IMR-90 (cell line): ENCODE measurements at regions not wholly inside any gene's neighbourhood (a gene's known extent, or its start where the extent isn't known, plus 50 kb on each side); places are given as distances from the start of the nearest gene placed in this dataset.

Experiments
- ATAC-seq: fragments of 200-7000 bp; cut with Tn5 transposase; 2 replicates; pipeline ENCODE4 v1.9.1; 2020; ENCODE audit warnings: low read depth, mild to moderate bottlenecking, moderate library complexity
- BruUV-seq: library from RNA; stranded (reverse); fragments of 400-500 nt; replicated peaks from 2 replicates; lab custom pipeline; 2021; lab: Mats Ljungman, UMichigan
- CTCF ChIA-PET: fragments of 300-600 bp; formaldehyde crosslinking; extraction: SDS; loops from one replicate; lab custom pipeline; 2021; ENCODE audit warnings: antibody characterized with exemption; lab: Yijun Ruan, JAX
- POLR2A ChIA-PET: fragments of 300-600 bp; sonication (Branson Sonifier 250); formaldehyde crosslinking; loops from one replicate; lab custom pipeline; 2022; ENCODE audit warnings: antibody characterized with exemption; ENCODE audit not compliant: unreplicated experiment; lab: Charles Lee
- DNase-seq: peaks from one replicate; pipeline ENCODE4 v3.0.0; 2013
- H2AFZ ChIP-seq: replicated peaks from 2 replicates; pipeline ENCODE3; 2013; ENCODE audit warnings: low read length, mild to moderate bottlenecking; ENCODE audit not compliant: poor library complexity
- H2AK5ac ChIP-seq: 2 replicates; pipeline ENCODE4 v1.6.1; 2013; ENCODE audit warnings: low read depth, low read length, inconsistent platforms
- H2AK9ac ChIP-seq: replicated peaks from 2 replicates; pipeline ENCODE3; 2013; ENCODE audit warnings: mild to moderate bottlenecking, low read depth, low read length, moderate library complexity; ENCODE audit not compliant: poor library complexity
- H2BK120ac ChIP-seq: 2 replicates; pipeline ENCODE4 v1.6.1; 2013; ENCODE audit warnings: low read depth, low read length, inconsistent platforms
- H2BK15ac ChIP-seq: 3 replicates; pipeline ENCODE4 v1.6.1; 2013; ENCODE audit warnings: low read depth, low read length, inconsistent platforms
- H2BK20ac ChIP-seq: 2 replicates; pipeline ENCODE4 v1.6.1; 2013; ENCODE audit warnings: low read depth, mild to moderate bottlenecking, inconsistent platforms, low read length, moderate library complexity
- H2BK5ac ChIP-seq: 2 replicates; pipeline ENCODE4 v1.6.1; 2013; ENCODE audit warnings: mild to moderate bottlenecking, low read depth, low read length, inconsistent platforms; ENCODE audit not compliant: poor library complexity, severe bottlenecking
- H3K14ac ChIP-seq: replicated peaks from 2 replicates; pipeline ENCODE4 v1.6.1; 2013; ENCODE audit warnings: low read depth, low read length, inconsistent platforms
- H3K18ac ChIP-seq: 2 replicates; pipeline ENCODE4 v1.6.1; 2013; ENCODE audit warnings: low read depth, low read length, control low read depth
- H3K23ac ChIP-seq: 2 replicates; pipeline ENCODE4 v1.6.1; 2013; ENCODE audit warnings: low read depth, low read length, inconsistent platforms
- H3K27ac ChIP-seq: 2 replicates; pipeline ENCODE4 v1.5.1; 2013; ENCODE audit warnings: mild to moderate bottlenecking, control low read depth, low read length; ENCODE audit not compliant: insufficient read depth
- H3K27me3 ChIP-seq: 2 replicates; pipeline ENCODE4 v1.6.1; 2013; ENCODE audit warnings: low read length; ENCODE audit not compliant: control insufficient read depth, insufficient read depth
- H3K36me3 ChIP-seq: 2 replicates; pipeline ENCODE4 v1.6.1; 2013; ENCODE audit warnings: low read length, mixed read lengths; ENCODE audit not compliant: control insufficient read depth, insufficient read depth
- H3K4ac ChIP-seq: 2 replicates; pipeline ENCODE4 v1.6.1; 2013; ENCODE audit warnings: low read depth, low read length, inconsistent platforms
- H3K4me1 ChIP-seq: 2 replicates; pipeline ENCODE4 v1.6.1; 2013; ENCODE audit warnings: low read length, mixed read lengths; ENCODE audit not compliant: control insufficient read depth, insufficient read depth
- H3K4me2 ChIP-seq: 2 replicates; pipeline ENCODE4 v1.6.1; 2013; ENCODE audit warnings: low read depth, mild to moderate bottlenecking, control low read depth, low read length, moderate library complexity
- H3K4me3 ChIP-seq: 2 replicates; pipeline ENCODE4 v1.5.1; 2013; ENCODE audit warnings: low read depth, mild to moderate bottlenecking, control low read depth, low read length, moderate library complexity; ENCODE audit not compliant: insufficient read depth
- H3K56ac ChIP-seq: 2 replicates; pipeline ENCODE4 v1.6.1; 2013; ENCODE audit warnings: low read length, inconsistent platforms; ENCODE audit not compliant: insufficient read depth; ENCODE audit errors: extremely low read depth
- H3K79me1 ChIP-seq, 2 experiments: 2 replicates each; pipeline ENCODE4 v1.6.1; 2013; ENCODE audit warnings: low read length in 2 of 2, inconsistent platforms in 1 of 2, low read depth in 1 of 2
- H3K9ac ChIP-seq: 2 replicates; pipeline ENCODE4 v1.6.1; 2013; ENCODE audit warnings: low read depth, low read length, control low read depth
- H3K9me1 ChIP-seq: 2 replicates; pipeline ENCODE4 v1.6.1; 2013; ENCODE audit warnings: low read length, inconsistent platforms; ENCODE audit not compliant: insufficient read depth
- H3K9me3 ChIP-seq: 2 replicates; pipeline ENCODE4 v1.6.1; 2013; ENCODE audit warnings: low read length; ENCODE audit not compliant: control insufficient read depth, insufficient read depth
- H4K20me1 ChIP-seq: 2 replicates; pipeline ENCODE4 v1.6.1; 2013; ENCODE audit warnings: low read length, inconsistent platforms; ENCODE audit not compliant: insufficient read depth
- H4K5ac ChIP-seq: 2 replicates; pipeline ENCODE4 v1.6.1; 2013; ENCODE audit warnings: mild to moderate bottlenecking, low read depth, low read length, control low read depth
- H4K8ac ChIP-seq, 2 experiments: 2 replicates each; pipeline ENCODE4 v1.6.1; 2013; ENCODE audit warnings: low read depth in 2 of 2, low read length in 2 of 2, control low read depth in 1 of 2, inconsistent platforms in 1 of 2
- H4K91ac ChIP-seq: 2 replicates; pipeline ENCODE4 v1.6.1; 2013; ENCODE audit warnings: low read depth, low read length, inconsistent platforms; ENCODE audit not compliant: insufficient read depth
- CTCF ChIP-seq: conservative IDR thresholded peaks from 2 replicates; pipeline ENCODE4 v1.5.1; 2012; ENCODE audit warnings: mild to moderate bottlenecking, low read depth, low read length, improper control_type of control experiment
- ELK1 ChIP-seq: fragments of 150-350 bp; IDR thresholded peaks from 2 replicates; pipeline ENCODE4 v1.6.1; 2016; ENCODE audit warnings: low read depth, mild to moderate bottlenecking, low read length, moderate library complexity, borderline replicate concordance
- FOS ChIP-seq: fragments of 150-350 bp; IDR thresholded peaks from 2 replicates; pipeline ENCODE4 v1.6.1; 2016; ENCODE audit warnings: low read depth, low read length
- MXI1 ChIP-seq: IDR thresholded peaks from 2 replicates; pipeline ENCODE4 v1.6.1; 2012; ENCODE audit warnings: low read depth, mild to moderate bottlenecking, low read length, moderate library complexity, borderline replicate concordance
- NFE2L2 ChIP-seq: fragments of 150-350 bp; IDR thresholded peaks from 2 replicates; pipeline ENCODE4 v1.6.1; 2016; ENCODE audit warnings: low read depth, mild to moderate bottlenecking, low read length
- POLR2A ChIP-seq: IDR thresholded peaks from 2 replicates; pipeline ENCODE4 v1.6.1; 2012; ENCODE audit warnings: mild to moderate bottlenecking, low read depth, low read length
- RAD21 ChIP-seq: IDR thresholded peaks from 2 replicates; pipeline ENCODE4 v1.6.1; 2012; ENCODE audit warnings: low read length, improper control_type of control experiment
- RCOR1 ChIP-seq: IDR thresholded peaks from 2 replicates; pipeline ENCODE4 v1.6.1; 2012; ENCODE audit warnings: mild to moderate bottlenecking, low read length, improper control_type of control experiment; ENCODE audit not compliant: insufficient replicate concordance
- RFX5 ChIP-seq: IDR thresholded peaks from 2 replicates; pipeline ENCODE4 v1.8.0; 2012; ENCODE audit warnings: low read depth, mild to moderate bottlenecking, low read length, moderate library complexity
- SMC3 ChIP-seq: fragments of 150-350 bp; IDR thresholded peaks from 2 replicates; pipeline ENCODE4 v1.6.1; 2016; ENCODE audit warnings: low read depth, mild to moderate bottlenecking, antibody characterized with exemption, low read length, moderate library complexity
- USF2 ChIP-seq: fragments of 150-350 bp; IDR thresholded peaks from 2 replicates; pipeline ENCODE4 v1.6.1; 2017; ENCODE audit warnings: mild to moderate bottlenecking, antibody characterized with exemption, low read length, low read depth
- WGBS, 2 experiments: methylation state at CpG; one replicate each; pipeline versions ENCODE4 v1.1.5 to v1.1.7; 2013; ENCODE audit warnings: missing lambda C conversion rate in 2 of 2; ENCODE audit not compliant: insufficient read length in 1 of 2; ENCODE audit errors: extremely low coverage in 2 of 2; 5-methylcytosine and 5-hydroxymethylcytosine counted together
- dilution Hi-C: fragments of 300-500 bp; cut with HindIII; formaldehyde crosslinking; loops from one replicate; pipeline ENCODE4 v1.14.3; 2018; ENCODE audit warnings: low sequenced_read_pairs; ENCODE audit not compliant: unreplicated experiment
- in situ Hi-C: fragments of 300-500 bp; cut with MboI; formaldehyde crosslinking; loops from 3 replicates; pipeline ENCODE4 v1.14.3; 2019; ENCODE audit warnings: low sequenced_read_pairs, inconsistent platforms, mixed read lengths
- intact Hi-C: fragments of 100-400 bp; cut with micrococcal nuclease; formaldehyde crosslinking; loops from 2 replicates; pipeline ENCODE4 v1.10.0; 2022

GRCh38 chr9:106626936-106627335, 236.0 kb upstream of the ZNF462 start:
- no peak overlapping the region for H2AFZ ChIP-seq
- DNase-seq (no peak), ATAC-seq (no peak)
- H2BK120ac ChIP-seq: no peak overlapping the region
- no peak overlapping the region for H3K9ac ChIP-seq
- H3K9me1 ChIP-seq: no peaks in the 10 kb centered on the region
- intact Hi-C loops (no loop called here), dilution Hi-C loops (no loop called here), in situ Hi-C loops (no loop called here)
- no TSS peak for BruUV-seq
- TF ChIP-seq FOS (no peak), POLR2A (no peak), USF2 (no peak), SMC3 (no peak), RAD21 (no peak), ELK1 (no peak), RCOR1 (no peak), MXI1 (no peak), RFX5 (no peak), NFE2L2 (no peak), CTCF (no peak)
- no peaks in the 10 kb centered on the region for H3K79me1 ChIP-seq
- no peaks in the 10 kb centered on the region; the same call in 1 of the 2 replicates for H3K9me3 ChIP-seq
- H2BK20ac ChIP-seq: no peak overlapping the region
- no peak overlapping the region for H3K27ac ChIP-seq
- no peak overlapping the region for H3K18ac ChIP-seq
- H4K91ac ChIP-seq: no peak overlapping the region
- H4K5ac ChIP-seq: no peak overlapping the region
- ChIA-PET POLR2A (no interaction called here), CTCF (no interaction called here)
- no peak overlapping the region for H2BK5ac ChIP-seq
- no peak overlapping the region for H2AK5ac ChIP-seq
- no peak overlapping the region for H3K4me3 ChIP-seq
- no peaks in the 10 kb centered on the region for H3K4me1 ChIP-seq
- H3K14ac ChIP-seq: no peak overlapping the region
- no peak overlapping the region for H3K4me2 ChIP-seq
- H3K4ac ChIP-seq: no peak overlapping the region
- no CpG with 5 or more reads among the region's 6 CpGs for WGBS, 2 experiments
- H3K27me3 ChIP-seq: no peaks in the 10 kb centered on the region
- H3K36me3 ChIP-seq: no peaks in the 10 kb centered on the region
- no peak overlapping the region for H4K8ac ChIP-seq
- no peaks in the 10 kb centered on the region for H4K20me1 ChIP-seq
- no peak overlapping the region for H2AK9ac ChIP-seq
- no peak overlapping the region for H3K23ac ChIP-seq
- no peak overlapping the region for H2BK15ac ChIP-seq
- no peak overlapping the region for H3K56ac ChIP-seq
